Breast epithelium (tissue), 3 donors: ENCODE measurements at regions not wholly inside any gene's neighbourhood (a gene's known extent, or its start where the extent isn't known, plus 50 kb on each side); places are given as distances from the start of the nearest gene placed in this dataset.

ENCODE experiments used
- POLR2A ChIP-seq: fragments of 450-650 bp; IDR thresholded peaks from one replicate; pipeline ENCODE4 v1.6.1; 2016; ENCODE audit warnings: antibody characterized with exemption, mild to moderate bottlenecking, moderate library complexity
- POLR2AphosphoS5 ChIP-seq, 3 donors: sonication (generic); formaldehyde crosslinking; IDR thresholded peaks; one replicate each; pipeline ENCODE4 v1.6.1; 2017; ENCODE audit warnings: antibody characterized with exemption in 3 of 3
- TF ChIP-seq, protein P1 (sequence below), 3 donors: fragments of 450-650 bp; IDR thresholded peaks; one replicate each; pipeline ENCODE4 v1.5.1; 2016 to 2017; ENCODE audit warnings: antibody characterized with exemption in 3 of 3, mild to moderate bottlenecking in 3 of 3, moderate library complexity in 3 of 3

DNA sequence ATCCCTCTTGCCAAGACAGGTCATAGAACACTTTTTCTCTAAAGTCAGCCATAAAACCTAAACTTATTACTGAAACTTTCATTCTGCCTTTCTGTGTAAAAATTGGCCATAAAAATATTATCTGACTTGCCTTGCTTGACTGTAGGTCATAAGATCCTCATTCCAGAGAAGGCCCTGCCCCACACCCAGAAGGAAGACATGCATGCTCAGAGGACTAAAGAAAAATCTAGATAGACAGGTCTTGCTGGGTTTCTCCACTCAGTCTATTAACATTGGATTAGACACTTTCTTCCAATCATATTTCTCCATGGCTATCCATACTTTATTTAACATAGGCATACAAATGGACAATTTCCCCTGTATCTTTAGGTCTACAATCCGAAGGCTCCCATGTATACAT lies 1066.5 kb downstream of the SLITRK1 start:
- TF ChIP-seq, protein P1, sequence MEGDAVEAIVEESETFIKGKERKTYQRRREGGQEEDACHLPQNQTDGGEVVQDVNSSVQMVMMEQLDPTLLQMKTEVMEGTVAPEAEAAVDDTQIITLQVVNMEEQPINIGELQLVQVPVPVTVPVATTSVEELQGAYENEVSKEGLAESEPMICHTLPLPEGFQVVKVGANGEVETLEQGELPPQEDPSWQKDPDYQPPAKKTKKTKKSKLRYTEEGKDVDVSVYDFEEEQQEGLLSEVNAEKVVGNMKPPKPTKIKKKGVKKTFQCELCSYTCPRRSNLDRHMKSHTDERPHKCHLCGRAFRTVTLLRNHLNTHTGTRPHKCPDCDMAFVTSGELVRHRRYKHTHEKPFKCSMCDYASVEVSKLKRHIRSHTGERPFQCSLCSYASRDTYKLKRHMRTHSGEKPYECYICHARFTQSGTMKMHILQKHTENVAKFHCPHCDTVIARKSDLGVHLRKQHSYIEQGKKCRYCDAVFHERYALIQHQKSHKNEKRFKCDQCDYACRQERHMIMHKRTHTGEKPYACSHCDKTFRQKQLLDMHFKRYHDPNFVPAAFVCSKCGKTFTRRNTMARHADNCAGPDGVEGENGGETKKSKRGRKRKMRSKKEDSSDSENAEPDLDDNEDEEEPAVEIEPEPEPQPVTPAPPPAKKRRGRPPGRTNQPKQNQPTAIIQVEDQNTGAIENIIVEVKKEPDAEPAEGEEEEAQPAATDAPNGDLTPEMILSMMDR (IDR thresholded peaks at IDR 0.05): no peak
- TF ChIP-seq POLR2AphosphoS5 (IDR thresholded peaks at IDR 0.05) (no peak), POLR2A (no peak)
